WI38 (cell line): ENCODE measurements at regions not wholly inside any gene's neighbourhood (a gene's known extent, or its start where the extent isn't known, plus 50 kb on each side); places are given as distances from the start of the nearest gene placed in this dataset.
"Not testable (repeated sequence)": the region's sequence is repeated elsewhere in the genome, so short reads cannot be mapped to it uniquely, and the experiment has no call there.

Source experiments
- H3K4me3 ChIP-seq: 2 replicates; pipeline ENCODE4 v1.5.1; 2011; ENCODE audit warnings: low read depth, mild to moderate bottlenecking, control low read depth, low read length
- CTCF ChIP-seq: IDR thresholded peaks from 2 replicates; pipeline ENCODE4 v1.5.1; 2012; ENCODE audit warnings: low read depth, mild to moderate bottlenecking, control low read depth, low read length

GRCh38 chr1:161454865-161455707 is 50.2 kb upstream of the FCGR2A start:
- H3K4me3 ChIP-seq = not testable (repeated sequence)

GRCh38 chr1:161453950-161454864 is 51.0 kb upstream of the FCGR2A start:
- H3K4me3 ChIP-seq = not testable (repeated sequence)

GRCh38 chr1:161451698-161452348 is 53.4 kb upstream of the FCGR2A start:
- not testable (repeated sequence) for H3K4me3 ChIP-seq

GRCh38 chr1:161447760-161448332 is 57.4 kb upstream of the FCGR2A start:
- H3K4me3 ChIP-seq = not testable (repeated sequence)

- not testable (repeated sequence) for H3K4me3 ChIP-seq
These were observed 58.1 kb upstream of the FCGR2A start for GRCh38 chr1:161447040-161447759.

GRCh38 chr1:161444725-161445124 is 60.5 kb upstream of the FCGR2A start:
- H3K4me3 ChIP-seq = not testable (repeated sequence)

GRCh38 chr1:161444255-161444654 is 61.0 kb upstream of the FCGR2A start:
- not testable (repeated sequence) for H3K4me3 ChIP-seq

- peak; percentile 54 for TF ChIP-seq CTCF
- H3K4me3 ChIP-seq = peak overlapping the region; percentile 60
These were observed 64.9 kb upstream of the FCGR2A start for GRCh38 chr1:161440312-161440894.

GRCh38 chr1:161439280-161440232 is 65.7 kb upstream of the FCGR2A start:
- H3K4me3 ChIP-seq = peak overlapping the region; percentile 46
- no peak for TF ChIP-seq CTCF

- H3K4me3 ChIP-seq = not testable (repeated sequence)
These were observed 65.5 kb upstream of the CFAP126 start for GRCh38 chr1:161433191-161433590.
